Neural cell (in vitro differentiated cells): ENCODE measurements at regions not wholly inside any gene's neighbourhood (a gene's known extent, or its start where the extent isn't known, plus 50 kb on each side); places are given as distances from the start of the nearest gene placed in this dataset.

ENCODE experiments used
- H2AFZ ChIP-seq: fragments of 200-600, 300-800 bp; sonication (generic), shearing (Covaris generic); 2 replicates; pipeline ENCODE4 v1.6.0; 2014; ENCODE audit warnings: low read depth, mild to moderate bottlenecking, antibody characterized with exemption, low read length, moderate library complexity
- H3F3A ChIP-seq: fragments of 200-600 bp; shearing (Covaris generic); 2 replicates; pipeline ENCODE4 v1.6.1; 2016; ENCODE audit warnings: mild to moderate bottlenecking, moderate library complexity, mixed read lengths, antibody characterized with exemption, low read length; ENCODE audit not compliant: insufficient read depth, poor library complexity, severe bottlenecking
- H3K27ac ChIP-seq: fragments of 200-600, 300-800 bp; sonication (generic), shearing (Covaris generic); 2 replicates; pipeline ENCODE4 v1.5.1; 2014; ENCODE audit warnings: mild to moderate bottlenecking, low read length, moderate library complexity
- H3K27me3 ChIP-seq: fragments of 300-800, 200-600 bp; sonication (generic), shearing (Covaris generic); 2 replicates; pipeline ENCODE4 v1.6.0; 2014; ENCODE audit warnings: mild to moderate bottlenecking, low read depth, low read length, moderate library complexity; ENCODE audit not compliant: insufficient read depth
- H3K36me3 ChIP-seq: fragments of 300-800, 200-600 bp; sonication (generic), shearing (Covaris generic); 2 replicates; pipeline ENCODE4 v1.5.1; 2014; ENCODE audit warnings: mild to moderate bottlenecking, antibody characterized with exemption, low read length, moderate library complexity; ENCODE audit not compliant: insufficient read depth
- H3K4me2 ChIP-seq: fragments of 300-800, 200-600 bp; sonication (generic), shearing (Covaris generic); 2 replicates; pipeline ENCODE4 v1.6.0; 2014; ENCODE audit warnings: mild to moderate bottlenecking, low read length
- H3K4me3 ChIP-seq: fragments of 300-800, 200-600 bp; sonication (generic), shearing (Covaris generic); 2 replicates; pipeline ENCODE4 v1.5.1; 2014; ENCODE audit warnings: mild to moderate bottlenecking, low read length, moderate library complexity
- H3K79me2 ChIP-seq: fragments of 200-600 bp; shearing (Covaris generic); replicated peaks from 2 replicates; pipeline ENCODE4 v1.6.0; 2014; ENCODE audit warnings: mild to moderate bottlenecking, low read length, moderate library complexity; ENCODE audit not compliant: insufficient read depth
- H3K9ac ChIP-seq: fragments of 300-800, 200-600 bp; sonication (generic), shearing (Covaris generic); 2 replicates; pipeline ENCODE4 v1.6.1; 2016; ENCODE audit warnings: mild to moderate bottlenecking, low read length, mixed read lengths
- H3K9me2 ChIP-seq: fragments of 200-600 bp; shearing (Covaris generic); 2 replicates; pipeline ENCODE4 v1.6.1; 2016; ENCODE audit warnings: mild to moderate bottlenecking, low read length, mixed read lengths; ENCODE audit not compliant: insufficient read depth
- H3K9me3 ChIP-seq: fragments of 200-600, 300-800 bp; sonication (generic), shearing (Covaris generic); 2 replicates; pipeline ENCODE4 v1.6.1; 2016; ENCODE audit warnings: mild to moderate bottlenecking, mixed run types, low read length, moderate library complexity, mixed read lengths
- H4K20me1 ChIP-seq: fragments of 200-600 bp; shearing (Covaris generic); 2 replicates; pipeline ENCODE4 v1.6.1; 2016; ENCODE audit warnings: mild to moderate bottlenecking, mixed run types; ENCODE audit not compliant: insufficient read depth
- EP300 ChIP-seq: fragments of 450-650 bp; conservative IDR thresholded peaks from 2 replicates; pipeline ENCODE4 v1.6.1; 2014; ENCODE audit warnings: antibody characterized with exemption, mild to moderate bottlenecking, moderate library complexity; ENCODE audit not compliant: poor library complexity, severe bottlenecking
- EZH2 ChIP-seq: fragments of 200-600, 300-800 bp; shearing (Covaris generic), sonication (generic); IDR thresholded peaks from 2 replicates; pipeline ENCODE4 v1.6.1; 2014; ENCODE audit warnings: antibody characterized with exemption, low read length, borderline replicate concordance, mild to moderate bottlenecking; ENCODE audit not compliant: insufficient read depth, poor library complexity, severe bottlenecking
- MXI1 ChIP-seq: fragments of 450-650 bp; conservative IDR thresholded peaks from 2 replicates; pipeline ENCODE4 v1.6.1; 2014; ENCODE audit warnings: antibody characterized with exemption, mild to moderate bottlenecking; ENCODE audit not compliant: poor library complexity, severe bottlenecking
- POLR2AphosphoS5 ChIP-seq: IDR thresholded peaks from 2 replicates; pipeline ENCODE4 v1.6.1; 2012
- RAD21 ChIP-seq: fragments of 450-650 bp; conservative IDR thresholded peaks from 2 replicates; pipeline ENCODE4 v1.6.1; 2014; ENCODE audit warnings: antibody characterized with exemption, mild to moderate bottlenecking, moderate library complexity
- SMC3 ChIP-seq: fragments of 450-650 bp; conservative IDR thresholded peaks from 2 replicates; pipeline ENCODE4 v1.6.1; 2014; ENCODE audit warnings: antibody characterized with exemption, mild to moderate bottlenecking, moderate library complexity; ENCODE audit not compliant: poor library complexity
- TAF1 ChIP-seq: IDR thresholded peaks from 2 replicates; pipeline ENCODE4 v1.6.1; 2012; ENCODE audit warnings: low read depth
- TF ChIP-seq, protein P1 (sequence below): fragments of 450-650 bp; IDR thresholded peaks from 2 replicates; pipeline ENCODE4 v1.5.1; 2014; ENCODE audit warnings: antibody characterized with exemption, mild to moderate bottlenecking, moderate library complexity; ENCODE audit not compliant: poor library complexity, severe bottlenecking
- TF ChIP-seq, protein P2 (sequence below): IDR thresholded peaks from 2 replicates; pipeline ENCODE4 v1.6.1; 2012; ENCODE audit warnings: borderline replicate concordance

DNA sequence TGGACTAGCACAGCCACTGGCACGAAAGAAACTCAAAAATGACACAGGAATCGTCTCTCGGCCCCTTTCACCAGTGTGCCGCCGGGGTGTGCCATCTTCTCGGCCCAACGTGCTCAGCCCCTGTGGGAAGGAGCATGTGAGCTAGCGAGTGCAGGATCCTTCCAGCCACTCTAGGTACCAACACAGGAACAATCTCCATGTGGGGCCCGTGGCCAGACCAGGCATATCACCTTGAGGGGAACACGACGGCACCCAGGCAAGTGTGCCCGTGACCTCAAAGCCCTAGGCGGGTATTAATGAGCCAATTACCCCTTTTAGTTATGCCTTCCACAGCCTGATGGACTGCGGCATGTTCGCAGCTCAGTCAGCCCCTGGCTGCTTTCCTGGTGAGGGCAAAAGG is 231.5 kb downstream of the FAT4 start:
- Histone ChIP-seq H2AFZ (no peak overlapping the region), H3K9me2 (no peaks in the 10 kb centered on the region), H3K27me3 (no peaks in the 10 kb centered on the region), H3K9me3 (no peaks in the 10 kb centered on the region), H3K4me2 (no peak overlapping the region), H3K27ac (no peak overlapping the region), H4K20me1 (no peaks in the 10 kb centered on the region), H3K79me2 (no peaks in the 10 kb centered on the region), H3K9ac (no peak overlapping the region), H3K4me3 (no peak overlapping the region), H3F3A (no peaks in the 10 kb centered on the region), H3K36me3 (no peaks in the 10 kb centered on the region)
- no peak for TF ChIP-seq TAF1
- no peak for TF ChIP-seq RAD21
- TF ChIP-seq EP300: no peak
- no peak for TF ChIP-seq EZH2
- TF ChIP-seq, protein P1, sequence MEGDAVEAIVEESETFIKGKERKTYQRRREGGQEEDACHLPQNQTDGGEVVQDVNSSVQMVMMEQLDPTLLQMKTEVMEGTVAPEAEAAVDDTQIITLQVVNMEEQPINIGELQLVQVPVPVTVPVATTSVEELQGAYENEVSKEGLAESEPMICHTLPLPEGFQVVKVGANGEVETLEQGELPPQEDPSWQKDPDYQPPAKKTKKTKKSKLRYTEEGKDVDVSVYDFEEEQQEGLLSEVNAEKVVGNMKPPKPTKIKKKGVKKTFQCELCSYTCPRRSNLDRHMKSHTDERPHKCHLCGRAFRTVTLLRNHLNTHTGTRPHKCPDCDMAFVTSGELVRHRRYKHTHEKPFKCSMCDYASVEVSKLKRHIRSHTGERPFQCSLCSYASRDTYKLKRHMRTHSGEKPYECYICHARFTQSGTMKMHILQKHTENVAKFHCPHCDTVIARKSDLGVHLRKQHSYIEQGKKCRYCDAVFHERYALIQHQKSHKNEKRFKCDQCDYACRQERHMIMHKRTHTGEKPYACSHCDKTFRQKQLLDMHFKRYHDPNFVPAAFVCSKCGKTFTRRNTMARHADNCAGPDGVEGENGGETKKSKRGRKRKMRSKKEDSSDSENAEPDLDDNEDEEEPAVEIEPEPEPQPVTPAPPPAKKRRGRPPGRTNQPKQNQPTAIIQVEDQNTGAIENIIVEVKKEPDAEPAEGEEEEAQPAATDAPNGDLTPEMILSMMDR: no peak
- TF ChIP-seq, protein P2, sequence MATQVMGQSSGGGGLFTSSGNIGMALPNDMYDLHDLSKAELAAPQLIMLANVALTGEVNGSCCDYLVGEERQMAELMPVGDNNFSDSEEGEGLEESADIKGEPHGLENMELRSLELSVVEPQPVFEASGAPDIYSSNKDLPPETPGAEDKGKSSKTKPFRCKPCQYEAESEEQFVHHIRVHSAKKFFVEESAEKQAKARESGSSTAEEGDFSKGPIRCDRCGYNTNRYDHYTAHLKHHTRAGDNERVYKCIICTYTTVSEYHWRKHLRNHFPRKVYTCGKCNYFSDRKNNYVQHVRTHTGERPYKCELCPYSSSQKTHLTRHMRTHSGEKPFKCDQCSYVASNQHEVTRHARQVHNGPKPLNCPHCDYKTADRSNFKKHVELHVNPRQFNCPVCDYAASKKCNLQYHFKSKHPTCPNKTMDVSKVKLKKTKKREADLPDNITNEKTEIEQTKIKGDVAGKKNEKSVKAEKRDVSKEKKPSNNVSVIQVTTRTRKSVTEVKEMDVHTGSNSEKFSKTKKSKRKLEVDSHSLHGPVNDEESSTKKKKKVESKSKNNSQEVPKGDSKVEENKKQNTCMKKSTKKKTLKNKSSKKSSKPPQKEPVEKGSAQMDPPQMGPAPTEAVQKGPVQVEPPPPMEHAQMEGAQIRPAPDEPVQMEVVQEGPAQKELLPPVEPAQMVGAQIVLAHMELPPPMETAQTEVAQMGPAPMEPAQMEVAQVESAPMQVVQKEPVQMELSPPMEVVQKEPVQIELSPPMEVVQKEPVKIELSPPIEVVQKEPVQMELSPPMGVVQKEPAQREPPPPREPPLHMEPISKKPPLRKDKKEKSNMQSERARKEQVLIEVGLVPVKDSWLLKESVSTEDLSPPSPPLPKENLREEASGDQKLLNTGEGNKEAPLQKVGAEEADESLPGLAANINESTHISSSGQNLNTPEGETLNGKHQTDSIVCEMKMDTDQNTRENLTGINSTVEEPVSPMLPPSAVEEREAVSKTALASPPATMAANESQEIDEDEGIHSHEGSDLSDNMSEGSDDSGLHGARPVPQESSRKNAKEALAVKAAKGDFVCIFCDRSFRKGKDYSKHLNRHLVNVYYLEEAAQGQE: no peak
- TF ChIP-seq SMC3: no peak
- TF ChIP-seq POLR2AphosphoS5: no peak
- no peak for TF ChIP-seq MXI1

DNA sequence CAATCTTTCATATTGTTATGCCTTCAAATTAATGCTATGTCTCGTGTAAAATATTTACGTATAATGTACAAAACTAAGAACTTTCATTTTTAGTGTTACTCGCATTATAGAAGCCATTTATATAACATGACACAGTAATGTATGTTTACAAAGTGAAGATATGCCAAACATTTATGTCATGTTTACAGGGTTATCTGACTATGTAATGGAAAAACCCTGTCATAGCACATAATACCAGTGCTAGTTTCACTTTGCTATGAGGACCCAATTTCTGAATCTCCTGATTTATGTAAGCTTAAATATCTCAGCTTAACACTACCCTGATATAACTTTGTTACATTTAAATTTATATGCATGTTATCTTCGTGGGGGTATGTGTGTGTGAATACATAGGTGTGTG is 233.1 kb downstream of the FAT4 start:
- no peak overlapping the region for H3K9ac ChIP-seq
- H3K36me3 ChIP-seq: no peaks in the 10 kb centered on the region
- no peaks in the 10 kb centered on the region for H3K79me2 ChIP-seq
- TF ChIP-seq, protein P1: no peak
- TF ChIP-seq MXI1 (no peak), SMC3 (no peak), TAF1 (no peak), EP300 (no peak), EZH2 (no peak), RAD21 (no peak), POLR2AphosphoS5 (no peak)
- TF ChIP-seq, protein P2: no peak
- H4K20me1 ChIP-seq: no peaks in the 10 kb centered on the region
- H3K9me2 ChIP-seq: no peaks in the 10 kb centered on the region
- H2AFZ ChIP-seq: no peak overlapping the region
- H3K27me3 ChIP-seq: no peaks in the 10 kb centered on the region
- H3F3A ChIP-seq: no peaks in the 10 kb centered on the region
- no peak overlapping the region for H3K4me2 ChIP-seq
- no peaks in the 10 kb centered on the region for H3K9me3 ChIP-seq
- H3K27ac ChIP-seq: no peak overlapping the region
- no peak overlapping the region for H3K4me3 ChIP-seq
